H1 (cell line): ENCODE measurements at regions not wholly inside any gene's neighbourhood (a gene's known extent, or its start where the extent isn't known, plus 50 kb on each side); places are given as distances from the start of the nearest gene placed in this dataset.

Source experiments
- CTCF ChIA-PET: fragments of 300-600 bp; sonication (Branson Sonifier 250); formaldehyde crosslinking; loops from one replicate; lab custom pipeline; 2021; ENCODE audit not compliant: partially characterized antibody; lab: Charles Lee
- POLR2A ChIA-PET: fragments of 300-600 bp; sonication (Branson Sonifier 250); formaldehyde crosslinking; loops from one replicate; lab custom pipeline; 2021; ENCODE audit warnings: inconsistent platforms; ENCODE audit not compliant: partially characterized antibody; lab: Charles Lee
- DNase-seq, 2 experiments: peaks; one replicate each; pipeline versions ENCODE4 v3.0.0 to v3.0.0-alpha.2; 2010 to 2022; ENCODE audit warnings: low spot score in 2 of 2, low read depth in 1 of 2, mixed read lengths in 1 of 2
- FAIRE-seq: peaks from 2 replicates; lab custom pipeline; 2011; peaks lifted over from hg19 to GRCh38; lab: Jason Lieb, UNC
- H2AFZ ChIP-seq: 2 replicates; pipeline ENCODE4 v1.8.1; 2012; ENCODE audit warnings: low read length, inconsistent platforms
- H2AK5ac ChIP-seq: 2 replicates; pipeline ENCODE4 v1.6.1; 2013; ENCODE audit warnings: low read depth, low read length
- H2BK120ac ChIP-seq: replicated peaks from 2 replicates; pipeline ENCODE3; 2013; ENCODE audit warnings: low read depth, low read length, inconsistent platforms
- H2BK12ac ChIP-seq: 2 replicates; pipeline ENCODE4 v1.6.1; 2013; ENCODE audit warnings: low read depth, low read length
- H2BK15ac ChIP-seq: 2 replicates; pipeline ENCODE4 v1.6.1; 2013; ENCODE audit warnings: low read length
- H2BK20ac ChIP-seq: 2 replicates; pipeline ENCODE4 v1.6.1; 2013; ENCODE audit warnings: low read length
- H2BK5ac ChIP-seq: 2 replicates; pipeline ENCODE4 v1.6.1; 2013; ENCODE audit warnings: low read depth, low read length
- H3K14ac ChIP-seq: 2 replicates; pipeline ENCODE4 v1.6.1; 2013; ENCODE audit warnings: inconsistent platforms; ENCODE audit not compliant: insufficient read length
- H3K18ac ChIP-seq: 2 replicates; pipeline ENCODE4 v1.6.1; 2013; ENCODE audit warnings: low read length; ENCODE audit errors: extremely low read depth
- H3K23ac ChIP-seq: 2 replicates; pipeline ENCODE4 v1.6.1; 2013; ENCODE audit warnings: inconsistent platforms; ENCODE audit not compliant: insufficient read length
- H3K23me2 ChIP-seq: 2 replicates; pipeline ENCODE4 v1.6.1; 2013; ENCODE audit warnings: low read depth, low read length
- H3K27ac ChIP-seq: 2 replicates; pipeline ENCODE4 v1.6.1; 2011; ENCODE audit warnings: low read depth, low read length, inconsistent platforms
- H3K27me3 ChIP-seq, 4 experiments: replicated peaks in 1 of 4; 1 replicate in 1 of 4; 2 replicates in 3 of 4; pipeline versions ENCODE4 v1.6.1 to v1.8.1; 2011 to 2013; ENCODE audit warnings: low read length in 3 of 4, mild to moderate bottlenecking in 3 of 4, inconsistent platforms in 2 of 4, mixed read lengths in 2 of 4, moderate library complexity in 1 of 4; ENCODE audit not compliant: control insufficient read depth in 3 of 4, insufficient read depth in 3 of 4; ENCODE audit errors: extremely low read depth in 1 of 4
- H3K36me3 ChIP-seq, 4 experiments: 2 replicates each; pipeline versions ENCODE4 v1.6.1 to v1.8.1; 2011 to 2013; ENCODE audit warnings: mild to moderate bottlenecking in 4 of 4, low read length in 3 of 4, moderate library complexity in 2 of 4, control low read depth in 1 of 4, inconsistent platforms in 1 of 4; ENCODE audit not compliant: insufficient read depth in 4 of 4, control insufficient read depth in 2 of 4
- H3K4ac ChIP-seq: replicated peaks from 2 replicates; pipeline ENCODE3; 2013; ENCODE audit warnings: low read length, low read depth, mixed read lengths, inconsistent platforms; ENCODE audit not compliant: insufficient read length
- H3K4me1 ChIP-seq, 4 experiments: replicated peaks in 1 of 4; 1 replicate in 1 of 4; 2 replicates in 3 of 4; pipeline versions ENCODE4 v1.6.1 to v1.8.1; 2011 to 2013; ENCODE audit warnings: low read length in 3 of 4, inconsistent platforms in 2 of 4, mixed read lengths in 1 of 4; ENCODE audit not compliant: insufficient read depth in 4 of 4, control insufficient read depth in 3 of 4
- H3K4me2 ChIP-seq, 2 experiments: 2 replicates each; pipeline versions ENCODE4 v1.6.1 to v1.8.1; 2011 to 2013; ENCODE audit warnings: low read depth in 2 of 2, low read length in 2 of 2, control low read depth in 1 of 2, inconsistent platforms in 1 of 2, mild to moderate bottlenecking in 1 of 2; ENCODE audit not compliant: insufficient read depth in 1 of 2
- H3K4me3 ChIP-seq, 4 experiments: fragments of 200-600, 300-600 bp in 1 of 4; sonication (generic), shearing (Covaris generic), sonication (Bioruptor Twin) in 1 of 4; 2 replicates each; pipeline versions ENCODE4 v1.5.1 to v1.8.1; 2011 to 2016; ENCODE audit warnings: low read length in 4 of 4, low read depth in 3 of 4, control low read depth in 2 of 4, inconsistent platforms in 2 of 4, mild to moderate bottlenecking in 2 of 4, mixed read lengths in 1 of 4, moderate library complexity in 1 of 4; ENCODE audit not compliant: insufficient read depth in 2 of 4; ENCODE audit errors: extremely low read depth in 1 of 4
- H3K56ac ChIP-seq: replicated peaks from 2 replicates; pipeline ENCODE3; 2013; ENCODE audit warnings: low read depth, mild to moderate bottlenecking, mixed read lengths, low read length, inconsistent platforms; ENCODE audit not compliant: insufficient read length
- H3K79me1 ChIP-seq: 2 replicates; pipeline ENCODE4 v1.6.1; 2013; ENCODE audit warnings: low read depth, low read length, control low read depth
- H3K79me2 ChIP-seq, 2 experiments: 2 replicates each; pipeline versions ENCODE4 v1.6.1 to v1.8.1; 2012 to 2013; ENCODE audit warnings: low read length in 2 of 2, mild to moderate bottlenecking in 2 of 2, inconsistent platforms in 1 of 2; ENCODE audit not compliant: insufficient read depth in 2 of 2, control insufficient read depth in 1 of 2
- H3K9ac ChIP-seq, 4 experiments: replicated peaks in 1 of 4; 1 replicate in 1 of 4; 2 replicates in 3 of 4; pipeline versions ENCODE4 v1.6.1 to v1.8.1; 2011 to 2013; ENCODE audit warnings: low read depth in 3 of 4, low read length in 3 of 4, control low read depth in 2 of 4, mild to moderate bottlenecking in 2 of 4, moderate library complexity in 2 of 4, inconsistent platforms in 1 of 4; ENCODE audit errors: extremely low read depth in 1 of 4
- H3K9me3 ChIP-seq, 2 experiments: 2 replicates each; pipeline versions ENCODE4 v1.6.1 to v1.8.1; 2012 to 2013; ENCODE audit warnings: mild to moderate bottlenecking in 2 of 2, moderate library complexity in 2 of 2, control low read depth in 1 of 2, inconsistent platforms in 1 of 2, low read depth in 1 of 2, low read length in 1 of 2, mixed read lengths in 1 of 2; ENCODE audit not compliant: insufficient read depth in 2 of 2
- H4K20me1 ChIP-seq, 2 experiments: replicated peaks in 1 of 2; 2 replicates each; pipeline versions ENCODE3 to v1.8.1; 2011 to 2013; ENCODE audit warnings: inconsistent platforms in 2 of 2, low read length in 2 of 2, mild to moderate bottlenecking in 1 of 2; ENCODE audit not compliant: insufficient read depth in 2 of 2, control insufficient read depth in 1 of 2
- H4K5ac ChIP-seq: 2 replicates; pipeline ENCODE4 v1.6.1; 2013; ENCODE audit warnings: low read length, low read depth, mixed read lengths, inconsistent platforms; ENCODE audit not compliant: insufficient read length
- H4K8ac ChIP-seq: 2 replicates; pipeline ENCODE4 v1.8.0; 2013; ENCODE audit warnings: mild to moderate bottlenecking, moderate library complexity, low read length, inconsistent platforms; ENCODE audit not compliant: insufficient read depth; ENCODE audit errors: extremely low read depth
- H4K91ac ChIP-seq: replicated peaks from 2 replicates; pipeline ENCODE3; 2013; ENCODE audit warnings: low read length, mixed read lengths, inconsistent platforms; ENCODE audit not compliant: insufficient read length
- ASH2L ChIP-seq: fragments of 200-600, 300-600 bp; sonication (generic); IDR thresholded peaks from one replicate; pipeline ENCODE4 v1.7.1; 2017; ENCODE audit warnings: low read length
- BACH1 ChIP-seq: IDR thresholded peaks from 2 replicates; pipeline ENCODE4 v1.6.1; 2012; ENCODE audit warnings: low read length, improper control_type of control experiment
- BCL11A ChIP-seq, 2 experiments: IDR thresholded peaks; one replicate each; pipeline ENCODE4 v1.6.1; 2011; ENCODE audit warnings: low read depth in 2 of 2, low read length in 2 of 2, mild to moderate bottlenecking in 2 of 2
- BRCA1 ChIP-seq: IDR thresholded peaks from 2 replicates; pipeline ENCODE4 v1.6.1; 2012; ENCODE audit warnings: low read depth, low read length, improper control_type of control experiment
- FOSL1 ChIP-seq: IDR thresholded peaks from 2 replicates; pipeline ENCODE4 v1.6.1; 2011; ENCODE audit warnings: mild to moderate bottlenecking, low read depth, low read length, moderate library complexity; ENCODE audit not compliant: insufficient read depth
- KDM1A ChIP-seq: fragments of 200-600, 300-600 bp; sonication (generic); IDR thresholded peaks from 2 replicates; pipeline ENCODE4 v1.7.1; 2016; ENCODE audit warnings: mild to moderate bottlenecking, low read length, borderline replicate concordance
- KDM5A ChIP-seq: fragments of 200-600 bp; IDR thresholded peaks from 2 replicates; pipeline ENCODE4 v1.7.1; 2012; ENCODE audit warnings: mild to moderate bottlenecking, low read length, inconsistent platforms, mixed read lengths
- RFX5 ChIP-seq: IDR thresholded peaks from 2 replicates; pipeline ENCODE4 v1.6.1; 2011; ENCODE audit warnings: low read depth, low read length, improper control_type of control experiment, borderline replicate concordance
- RNF2 ChIP-seq: fragments of 200-900, 300-1000 bp; sonication (generic); IDR thresholded peaks from 2 replicates; pipeline ENCODE4 v1.7.1; 2016; ENCODE audit warnings: borderline replicate concordance, low read depth, mild to moderate bottlenecking, antibody characterized with exemption, low read length; ENCODE audit not compliant: poor library complexity, severe bottlenecking; ENCODE audit errors: missing control alignments
- SP4 ChIP-seq: IDR thresholded peaks from 2 replicates; pipeline ENCODE4 v1.6.1; 2012; ENCODE audit warnings: low read length, inconsistent platforms
- SRF ChIP-seq: IDR thresholded peaks from 2 replicates; pipeline ENCODE4 v1.6.1; 2011; ENCODE audit warnings: mild to moderate bottlenecking, low read depth, low read length, moderate library complexity
- TAF7 ChIP-seq: optimal IDR thresholded peaks from 2 replicates; pipeline ENCODE3; 2011; ENCODE audit warnings: low read depth, mild to moderate bottlenecking, inconsistent platforms, low read length, moderate library complexity, borderline replicate concordance
- TBP ChIP-seq: IDR thresholded peaks from 2 replicates; pipeline ENCODE4 v1.6.1; 2011; ENCODE audit warnings: low read depth, low read length, improper control_type of control experiment
- TEAD4 ChIP-seq: IDR thresholded peaks from 2 replicates; pipeline ENCODE4 v1.6.1; 2012; ENCODE audit warnings: low read depth, low read length, inconsistent platforms, mixed read lengths
- YY1 ChIP-seq: IDR thresholded peaks from 2 replicates; pipeline ENCODE4 v1.6.1; 2011; ENCODE audit warnings: low read depth, mild to moderate bottlenecking, low read length
- WGBS, 2 experiments: shearing (Covaris generic) in 1 of 2; methylation state at CpG; one replicate each; pipeline versions ENCODE4 v1.1.6 to v1.1.7; 2013 to 2015; ENCODE audit warnings: low lambda C conversion rate in 2 of 2, mixed read lengths in 2 of 2, inconsistent platforms in 1 of 2, low coverage in 1 of 2, missing lambda C conversion rate in 1 of 2; ENCODE audit not compliant: insufficient replicate concordance in 2 of 2, insufficient coverage in 1 of 2, insufficient read length in 1 of 2; ENCODE audit errors: extremely low coverage in 1 of 2, missing lambda C conversion rate in 1 of 2; 5-methylcytosine and 5-hydroxymethylcytosine counted together

- Histone ChIP-seq H3K23me2 (no peaks in the 10 kb centered on the region; the same call in 1 of the 2 replicates), H3K79me1 (no peaks in the 10 kb centered on the region; the same call in 1 of the 2 replicates), H3K27me3 (no peaks in the 10 kb centered on the region), H3K4ac (no peak overlapping the region), H3K4me2 (no peak overlapping the region), H4K20me1 (peaks cover 0 to 1% of the 10 kb centered on the region in 2 experiments), H3K9me3 (no peaks in the 10 kb centered on the region), H2BK15ac (no peak overlapping the region), H2BK120ac (no peak overlapping the region), H3K4me3 (no peak overlapping the region)
- DNase-seq, result no peak
- WGBS, 2 experiments, result 88% methylated on average over 7 of the region's 7 CpGs; no CpG with 5 or more reads in 1 of the 2 experiments
- POLR2A ChIA-PET, result no interaction called here
- TF ChIP-seq BCL11A (IDR thresholded peaks at IDR 0.05; ENCODE audit: low read depth in 2 of 2, low read length in 2 of 2) (no peak), SRF (no peak), BACH1 (no peak), TEAD4 (no peak), KDM1A (no peak), SP4 (no peak), YY1 (no peak), TBP (no peak), RFX5 (no peak), ASH2L (no peak), TAF7 (no peak), KDM5A (no peak), BRCA1 (no peak), FOSL1 (no peak), RNF2 (no peak)
- TF ChIP-seq, all 59 proteins: peak for 0
- no peak overlapping the region for H3K9ac ChIP-seq
- H3K36me3 ChIP-seq, result no peaks in the 10 kb centered on the region
- no peak overlapping the region for H3K23ac ChIP-seq
- no peak for FAIRE-seq
- no peak overlapping the region for H3K18ac ChIP-seq
- peaks cover 0 to 9% (median 3%) of the 10 kb centered on the region in 4 experiments; a peak in 4 of 7 replicates for H3K4me1 ChIP-seq
- H2AK5ac ChIP-seq, result no peak overlapping the region
- H2AFZ ChIP-seq, result no peak overlapping the region
- no peak overlapping the region for H2BK20ac ChIP-seq
- no peak overlapping the region for H3K14ac ChIP-seq
- CTCF ChIA-PET, result interaction anchor here (2.0 kb wide), 1 partner anchor 15 kb away, joined by 4 read pairs; no protein-coding TSS in a partner anchor
- H3K27ac ChIP-seq, result no peak overlapping the region
- no peak overlapping the region for H2BK12ac ChIP-seq
- no peak overlapping the region for H3K56ac ChIP-seq
- H4K91ac ChIP-seq, result no peak overlapping the region
- H2BK5ac ChIP-seq, result no peak overlapping the region
- H4K8ac ChIP-seq, result no peak overlapping the region
- peaks cover 0 to 25% of the 10 kb centered on the region in 2 experiments; a peak in 3 of 4 replicates for H3K79me2 ChIP-seq
- no peak overlapping the region for H4K5ac ChIP-seq
These were observed 344.5 kb downstream of the PRL start for GRCh38 chr6:21952367-21952766.
